CD14-positive monocyte (primary cell): ENCODE measurements at regions not wholly inside any gene's neighbourhood (a gene's known extent, or its start where the extent isn't known, plus 50 kb on each side); places are given as distances from the start of the nearest gene placed in this dataset.

Experiments
- DNase-seq, 3 donors: peaks; one replicate each; pipeline ENCODE4 v3.0.0-alpha.2; 2011 to 2022
- H2AFZ ChIP-seq: 2 replicates; pipeline ENCODE4 v1.6.0; 2012; ENCODE audit warnings: mild to moderate bottlenecking, low read depth, low read length, inconsistent platforms; ENCODE audit not compliant: insufficient read depth, poor library complexity, severe bottlenecking
- H3K27ac ChIP-seq, 2 donors: 1 replicate in 1 of 2; 2 replicates in 1 of 2; pipeline ENCODE4 v1.5.1; 2012 to 2013; ENCODE audit warnings: low read length in 2 of 2, control low read depth in 1 of 2, inconsistent platforms in 1 of 2, low read depth in 1 of 2, mild to moderate bottlenecking in 1 of 2
- H3K27me3 ChIP-seq, 2 donors: one replicate each; pipeline versions ENCODE4 v1.6.0 to v1.6.1; 2011 to 2013; ENCODE audit warnings: low read length in 2 of 2; ENCODE audit not compliant: control insufficient read depth in 2 of 2, insufficient read depth in 2 of 2
- H3K36me3 ChIP-seq, 2 donors: replicated peaks in 1 of 2; 1 replicate in 1 of 2; 2 replicates in 1 of 2; pipeline versions ENCODE4 v1.5.1 to v1.6.1; 2012 to 2013; ENCODE audit warnings: low read length in 2 of 2, control low read depth in 1 of 2, inconsistent platforms in 1 of 2, mild to moderate bottlenecking in 1 of 2; ENCODE audit not compliant: insufficient read depth in 2 of 2, control insufficient read depth in 1 of 2
- H3K4me1 ChIP-seq, 2 donors: 1 replicate in 1 of 2; 2 replicates in 1 of 2; pipeline versions ENCODE4 v1.5.1 to v1.6.1; 2012 to 2013; ENCODE audit warnings: low read length in 2 of 2, control low read depth in 1 of 2, inconsistent platforms in 1 of 2, mild to moderate bottlenecking in 1 of 2, moderate library complexity in 1 of 2; ENCODE audit not compliant: insufficient read depth in 2 of 2, control insufficient read depth in 1 of 2
- H3K4me2 ChIP-seq: replicated peaks from 2 replicates; pipeline ENCODE3; 2012; ENCODE audit warnings: low read length, moderate library complexity, mild to moderate bottlenecking; ENCODE audit not compliant: poor library complexity, severe bottlenecking; ENCODE audit errors: extremely low read depth
- H3K4me3 ChIP-seq, 3 experiments: fragments of 200-600 bp in 1 of 3; sonication (generic) in 1 of 3; replicated peaks in 1 of 3; 1 replicate in 2 of 3; 2 replicates in 1 of 3; pipeline ENCODE4 v1.5.1; 2011 to 2013; ENCODE audit warnings: low read length in 3 of 3, mild to moderate bottlenecking in 3 of 3, control low read depth in 2 of 3, low read depth in 2 of 3, inconsistent platforms in 1 of 3, moderate library complexity in 1 of 3
- H3K79me2 ChIP-seq: 2 replicates; pipeline ENCODE4 v1.6.0; 2012; ENCODE audit warnings: mild to moderate bottlenecking, control low read depth, inconsistent platforms, low read length, moderate library complexity; ENCODE audit not compliant: insufficient read depth
- H3K9ac ChIP-seq: 2 replicates; pipeline ENCODE4 v1.6.0; 2017; ENCODE audit warnings: low read length, mild to moderate bottlenecking; ENCODE audit not compliant: insufficient read depth, poor library complexity, severe bottlenecking
- H3K9me3 ChIP-seq, 2 donors: replicated peaks in 1 of 2; 1 replicate in 1 of 2; 2 replicates in 1 of 2; pipeline versions ENCODE4 v1.5.1 to v1.6.1; 2012 to 2013; ENCODE audit warnings: low read length in 2 of 2, control low read depth in 1 of 2; ENCODE audit not compliant: control insufficient read depth in 1 of 2, insufficient read depth in 1 of 2
- H4K20me1 ChIP-seq: 2 replicates; pipeline ENCODE4 v1.6.0; 2012; ENCODE audit warnings: mild to moderate bottlenecking, low read length, control low read depth, moderate library complexity; ENCODE audit not compliant: insufficient read depth
- H3K27ac Mint-ChIP-seq, 7 donors: one replicate each; pipeline ENCODE4 v1.8.0; 2020; ENCODE audit warnings: mild to moderate bottlenecking in 7 of 7, mixed read lengths in 7 of 7, moderate library complexity in 6 of 7, inconsistent platforms in 2 of 7
- H3K27me3 Mint-ChIP-seq, 3 donors: one replicate each; pipeline ENCODE4 v1.8.0; 2021 to 2022; ENCODE audit warnings: low read depth in 3 of 3, mild to moderate bottlenecking in 3 of 3, mixed read lengths in 3 of 3, moderate library complexity in 3 of 3, inconsistent platforms in 1 of 3
- H3K36me3 Mint-ChIP-seq, 2 donors: one replicate each; pipeline ENCODE4 v1.8.0; 2020; ENCODE audit warnings: mixed read lengths in 2 of 2, inconsistent platforms in 1 of 2, mild to moderate bottlenecking in 1 of 2
- H3K4me1 Mint-ChIP-seq: one replicate; pipeline ENCODE4 v1.8.0; 2020; ENCODE audit warnings: mild to moderate bottlenecking, mixed read lengths
- H3K4me3 Mint-ChIP-seq, 2 donors: one replicate each; pipeline ENCODE4 v1.8.0; 2020; ENCODE audit warnings: mild to moderate bottlenecking in 2 of 2, mixed read lengths in 2 of 2, moderate library complexity in 1 of 2
- H3K9me3 Mint-ChIP-seq, 7 donors: one replicate each; pipeline ENCODE4 v1.8.0; 2020 to 2022; ENCODE audit warnings: mixed read lengths in 7 of 7, mild to moderate bottlenecking in 6 of 7, moderate library complexity in 6 of 7, inconsistent platforms in 2 of 7
- CTCF ChIP-seq: fragments of 200-600 bp; IDR thresholded peaks from one replicate; pipeline ENCODE4 v1.8.0; 2022; ENCODE audit warnings: antibody characterized with exemption, mild to moderate bottlenecking
- WGBS: methylation state at CpG from one replicate; pipeline ENCODE4 v1.1.5; 2013; ENCODE audit warnings: missing lambda C conversion rate; ENCODE audit not compliant: insufficient coverage; 5-methylcytosine and 5-hydroxymethylcytosine counted together
- intact Hi-C, 2 donors: fragments of 100-400 bp; cut with micrococcal nuclease; formaldehyde crosslinking; loops; one replicate each; pipeline versions ENCODE4 v1.15.0 to v1.15.1; 2023

GRCh38 chr2:53517406-53517805, 250.2 kb upstream of the CHAC2 start:
- Histone ChIP-seq H3K4me1 (no peaks in the 10 kb centered on the region), H3K79me2 (no peaks in the 10 kb centered on the region), H3K27me3 (no peaks in the 10 kb centered on the region), H3K4me2 (no peak overlapping the region), H2AFZ (no peak overlapping the region), H3K9me3 (no peaks in the 10 kb centered on the region), H3K36me3 (no peaks in the 10 kb centered on the region), H3K27ac (no peak overlapping the region), H4K20me1 (no peaks in the 10 kb centered on the region), H3K4me3 (no peak overlapping the region), H3K9ac (no peak overlapping the region)
- Mint-ChIP-seq H3K9me3 (peaks cover 0 to 9% (median 6%) of the 10 kb centered on the region in 7 donors), H3K36me3 (no peaks in the 10 kb centered on the region), H3K27me3 (no peaks in the 10 kb centered on the region), H3K4me3 (no peak overlapping the region), H3K27ac (no peak overlapping the region), H3K4me1 (no peaks in the 10 kb centered on the region)
- no peak for TF ChIP-seq CTCF
- intact Hi-C loops, result no loop called here
- 100% methylated on average over 2 of the region's 7 CpGs for WGBS
- no peak for DNase-seq

- H3K4me3 ChIP-seq, result no peak overlapping the region
- Mint-ChIP-seq H3K9me3 (peaks cover 0 to 9% (median 5%) of the 10 kb centered on the region in 7 donors), H3K4me3 (no peak overlapping the region), H3K4me1 (no peaks in the 10 kb centered on the region), H3K27me3 (peaks cover 0 to 1% (median 0%) of the 10 kb centered on the region in 3 donors), H3K27ac (no peak overlapping the region), H3K36me3 (no peaks in the 10 kb centered on the region)
- no peaks in the 10 kb centered on the region for H3K27me3 ChIP-seq
- DNase-seq, result no peak
- no peaks in the 10 kb centered on the region for H3K9me3 ChIP-seq
- no peaks in the 10 kb centered on the region for H3K79me2 ChIP-seq
- H4K20me1 ChIP-seq, result no peaks in the 10 kb centered on the region
- H3K4me2 ChIP-seq, result no peak overlapping the region
- TF ChIP-seq CTCF, result no peak
- no peak overlapping the region for H3K9ac ChIP-seq
- 90% methylated on average over 1 of the region's 7 CpGs for WGBS
- H3K27ac ChIP-seq, result no peak overlapping the region
- H2AFZ ChIP-seq, result no peak overlapping the region
- H3K4me1 ChIP-seq, result no peaks in the 10 kb centered on the region
- intact Hi-C loops, result no loop called here
- H3K36me3 ChIP-seq, result no peaks in the 10 kb centered on the region
Observed at GRCh38 chr2:53516650-53517049, 251.0 kb upstream of the CHAC2 start.
